Lung (tissue), 11 donors: ENCODE measurements at regions not wholly inside any gene's neighbourhood (a gene's known extent, or its start where the extent isn't known, plus 50 kb on each side); places are given as distances from the start of the nearest gene placed in this dataset.

Experiments
- ATAC-seq: fragments of 200-7000 bp; cut with Tn5 transposase; one replicate; pipeline ENCODE4 v1.9.1; 2020; ENCODE audit warnings: moderate number of reproducible peaks; ENCODE audit not compliant: insufficient read depth, low FRiP score
- DNase-seq, 3 donors: peaks; one replicate each; pipeline ENCODE4 v3.0.0-alpha.2; 2013 to 2017
- H3K27ac ChIP-seq, 2 donors: one replicate each; pipeline ENCODE4 v1.5.1; 2013; ENCODE audit warnings: mild to moderate bottlenecking in 2 of 2, moderate library complexity in 2 of 2, control low read depth in 1 of 2, inconsistent platforms in 1 of 2, low read depth in 1 of 2, low read length in 1 of 2
- H3K27me3 ChIP-seq, 3 donors: one replicate each; pipeline ENCODE4 v1.5.1; 2013; ENCODE audit warnings: low read length in 2 of 3; ENCODE audit not compliant: control insufficient read depth in 3 of 3, insufficient read depth in 3 of 3
- H3K36me3 ChIP-seq, 4 donors: one replicate each; pipeline ENCODE4 v1.5.1; 2013; ENCODE audit warnings: low read length in 4 of 4, mild to moderate bottlenecking in 1 of 4, moderate library complexity in 1 of 4; ENCODE audit not compliant: control insufficient read depth in 4 of 4, insufficient read depth in 4 of 4
- H3K4me1 ChIP-seq, 5 donors: one replicate each; pipeline ENCODE4 v1.5.1; 2013; ENCODE audit warnings: low read length in 5 of 5, mild to moderate bottlenecking in 2 of 5, moderate library complexity in 1 of 5; ENCODE audit not compliant: control insufficient read depth in 5 of 5, insufficient read depth in 5 of 5
- H3K4me3 ChIP-seq: one replicate; pipeline ENCODE4 v1.5.1; 2013; ENCODE audit warnings: mild to moderate bottlenecking, control low read depth, moderate library complexity
- H3K9ac ChIP-seq, 2 donors: one replicate each; pipeline ENCODE4 v1.5.1; 2013; ENCODE audit warnings: low read length in 2 of 2, control low read depth in 1 of 2; ENCODE audit not compliant: insufficient read depth in 1 of 2
- H3K9me3 ChIP-seq, 4 donors: one replicate each; pipeline ENCODE4 v1.5.1; 2013; ENCODE audit warnings: low read length in 3 of 4, mild to moderate bottlenecking in 1 of 4, moderate library complexity in 1 of 4; ENCODE audit not compliant: control insufficient read depth in 4 of 4, insufficient read depth in 3 of 4
- WGBS, 2 donors: extraction: QIAGEN DNeasy Blood & Tissue Kit; methylation state at CpG; one replicate each; pipeline ENCODE4 v1.1.7; 2013; 5-methylcytosine and 5-hydroxymethylcytosine counted together
- TF ChIP-seq, protein P1 (sequence below): IDR thresholded peaks from 2 replicates; pipeline ENCODE4 v1.5.1; 2012; ENCODE audit warnings: mild to moderate bottlenecking; ENCODE audit errors: control extremely low read depth, extremely low read depth
- donor health status: control.
- donor health status: control.
- donor health status: Bipolar disorder and iron deficiency.
- donor health status: healthy.
- donor health status: DM: yes; HTN: yes; CAD: no.

DNA sequence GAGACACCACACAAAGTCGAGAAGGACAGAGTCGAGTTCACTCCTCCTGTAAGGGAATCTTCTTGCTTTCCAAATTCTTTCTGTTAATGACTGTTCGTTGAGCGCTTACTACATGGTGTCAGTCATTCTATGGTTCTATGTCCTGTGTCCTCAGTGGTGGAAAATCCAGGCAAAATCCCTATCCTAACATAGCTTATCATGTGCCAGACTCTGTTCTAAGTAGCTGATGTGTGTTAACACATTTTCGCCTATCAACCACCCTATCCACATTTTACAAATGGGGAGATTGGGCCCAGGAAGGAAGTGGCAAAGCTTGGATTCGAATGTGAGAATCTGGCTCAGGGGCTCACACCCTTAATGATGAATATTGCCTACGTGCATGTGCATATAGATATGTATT, 280.1 kb downstream of the GATA3 start:
- Histone ChIP-seq H3K4me1 (peaks cover 0 to 13% (median 3%) of the 10 kb centered on the region in 5 donors), H3K27me3 (peaks cover 5 to 64% (median 27%) of the 10 kb centered on the region in 3 donors), H3K27ac (no peak overlapping the region), H3K9me3 (peaks cover 0 to 2% (median 0%) of the 10 kb centered on the region in 4 donors), H3K9ac (no peak overlapping the region), H3K36me3 (no peaks in the 10 kb centered on the region), H3K4me3 (no peak overlapping the region)
- 88 to 89% methylated on average over 7 of the region's 7 CpGs for WGBS, 2 donors
- no peak for ATAC-seq
- no peak for DNase-seq
- TF ChIP-seq, protein P1, sequence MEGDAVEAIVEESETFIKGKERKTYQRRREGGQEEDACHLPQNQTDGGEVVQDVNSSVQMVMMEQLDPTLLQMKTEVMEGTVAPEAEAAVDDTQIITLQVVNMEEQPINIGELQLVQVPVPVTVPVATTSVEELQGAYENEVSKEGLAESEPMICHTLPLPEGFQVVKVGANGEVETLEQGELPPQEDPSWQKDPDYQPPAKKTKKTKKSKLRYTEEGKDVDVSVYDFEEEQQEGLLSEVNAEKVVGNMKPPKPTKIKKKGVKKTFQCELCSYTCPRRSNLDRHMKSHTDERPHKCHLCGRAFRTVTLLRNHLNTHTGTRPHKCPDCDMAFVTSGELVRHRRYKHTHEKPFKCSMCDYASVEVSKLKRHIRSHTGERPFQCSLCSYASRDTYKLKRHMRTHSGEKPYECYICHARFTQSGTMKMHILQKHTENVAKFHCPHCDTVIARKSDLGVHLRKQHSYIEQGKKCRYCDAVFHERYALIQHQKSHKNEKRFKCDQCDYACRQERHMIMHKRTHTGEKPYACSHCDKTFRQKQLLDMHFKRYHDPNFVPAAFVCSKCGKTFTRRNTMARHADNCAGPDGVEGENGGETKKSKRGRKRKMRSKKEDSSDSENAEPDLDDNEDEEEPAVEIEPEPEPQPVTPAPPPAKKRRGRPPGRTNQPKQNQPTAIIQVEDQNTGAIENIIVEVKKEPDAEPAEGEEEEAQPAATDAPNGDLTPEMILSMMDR = no peak

DNA sequence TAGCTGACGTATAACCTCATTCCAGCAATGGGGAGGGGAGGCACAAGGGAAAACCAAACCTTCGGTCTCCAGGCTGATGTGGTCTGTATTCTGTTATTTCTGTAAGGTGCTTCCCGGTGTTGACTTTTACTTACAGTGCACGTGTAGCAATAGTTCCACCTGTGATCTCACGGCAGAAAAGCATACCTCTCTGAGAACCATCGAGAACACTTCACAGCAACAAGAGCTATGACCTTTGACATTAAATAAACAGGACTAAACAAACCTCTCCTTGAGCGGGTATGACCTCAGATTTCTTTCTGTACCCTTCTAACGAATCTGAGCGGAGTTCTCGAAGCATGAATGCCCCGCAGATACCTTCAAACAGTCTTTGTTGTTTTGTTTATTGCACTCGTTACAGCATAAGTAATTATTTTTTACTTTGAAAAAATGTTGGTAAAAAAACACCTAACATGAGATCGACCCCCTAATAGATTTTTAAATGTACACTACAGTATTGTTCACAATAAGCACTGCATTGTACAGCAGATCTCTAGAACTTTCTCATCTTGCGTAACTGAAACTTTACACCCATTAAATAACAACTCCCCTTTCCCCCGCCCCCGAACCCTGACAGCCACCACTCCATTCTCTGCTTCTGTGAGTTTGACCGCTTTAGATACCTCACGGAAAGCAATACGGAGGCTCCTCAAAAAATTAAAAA, 282.3 kb downstream of the GATA3 start:
- Histone ChIP-seq H3K27ac (no peak overlapping the region), H3K36me3 (no peaks in the 10 kb centered on the region), H3K4me1 (peaks cover 0 to 13% (median 3%) of the 10 kb centered on the region in 5 donors), H3K9ac (no peak overlapping the region), H3K4me3 (no peak overlapping the region), H3K27me3 (peaks cover 5 to 65% (median 26%) of the 10 kb centered on the region in 3 donors), H3K9me3 (peaks cover 0 to 2% (median 0%) of the 10 kb centered on the region in 4 donors)
- ATAC-seq (peak; percentile 59), DNase-seq (peak; percentile 46 to 82 (median 69))
- TF ChIP-seq, protein P1 = no peak
- WGBS, 2 donors = 63 to 81% methylated on average over 19 of the region's 19 CpGs

DNA sequence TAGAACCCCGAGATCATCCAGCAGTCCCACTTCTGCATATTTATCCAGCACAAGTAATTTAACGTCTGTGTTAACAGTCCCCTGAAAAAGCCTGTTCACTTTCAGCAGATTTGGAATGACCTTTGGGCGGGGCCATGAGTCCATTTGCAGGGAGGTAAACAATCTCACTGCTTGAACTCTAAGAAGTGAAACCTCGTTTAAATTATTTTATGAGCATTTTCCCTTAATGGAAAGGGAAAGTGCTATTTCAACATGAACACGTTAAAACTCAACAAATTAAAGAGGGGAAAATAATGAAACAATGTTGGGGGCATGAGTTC, 282.8 kb downstream of the GATA3 start:
- no peak for ATAC-seq

More for the DNA sequence above, 282.8 kb downstream of the GATA3 start:
- peaks cover 0 to 11% (median 3%) of the 10 kb centered on the region in 5 donors for H3K4me1 ChIP-seq
- DNase-seq = no peak
- WGBS, 2 donors = 67 to 76% methylated on average over 5 of the region's 5 CpGs
- no peak overlapping the region for H3K9ac ChIP-seq
- H3K4me3 ChIP-seq = no peak overlapping the region
- no peak overlapping the region for H3K27ac ChIP-seq
- H3K27me3 ChIP-seq = peaks cover 5 to 66% (median 22%) of the 10 kb centered on the region in 3 donors
- H3K36me3 ChIP-seq = no peaks in the 10 kb centered on the region
- H3K9me3 ChIP-seq = peaks cover 0 to 2% (median 0%) of the 10 kb centered on the region in 4 donors
- TF ChIP-seq, protein P1 = no peak
